ENCODE measurements at regions not wholly inside any gene's neighbourhood (a gene's known extent, or its start where the extent isn't known, plus 50 kb on each side); places are given as distances from the start of the nearest gene placed in this dataset.

GRCh38 chr19:28046932-28047331, 1166.0 kb downstream of the UQCRFS1 start:
- RAD21 ChIA-PET (ENCODE audit: unreplicated experiment) = no interaction called here
- no peak for ATAC-seq
- no peak overlapping the region for H3K27ac ChIP-seq (ENCODE audit: control insufficient read depth, insufficient read depth)
- TF ChIP-seq ZNF384 (IDR thresholded peaks at IDR 0.05; ENCODE audit: borderline replicate concordance, low read depth, low read length) (no peak), ZZZ3 (IDR thresholded peaks at IDR 0.05; ENCODE audit: control insufficient read depth, insufficient read length, low read depth) (no peak), TAF1 (IDR thresholded peaks at IDR 0.05; ENCODE audit: borderline replicate concordance, low read depth, low read length) (no peak), SUPT20H (IDR thresholded peaks at IDR 0.05; ENCODE audit: borderline replicate concordance, control insufficient read depth, low read depth, low read length) (no peak), FOXK2 (IDR thresholded peaks at IDR 0.05) (no peak), POU2F2 (IDR thresholded peaks at IDR 0.05; ENCODE audit: borderline replicate concordance, low read depth, low read length) (no peak), CBFB (IDR thresholded peaks at IDR 0.05; ENCODE audit: low read depth) (no peak), ASH2L (IDR thresholded peaks at IDR 0.05; ENCODE audit: borderline replicate concordance, low read depth) (no peak), SIX5 (IDR thresholded peaks at IDR 0.05; ENCODE audit: low read depth, low read length, severe bottlenecking) (no peak)
- TF ChIP-seq, protein P1, sequence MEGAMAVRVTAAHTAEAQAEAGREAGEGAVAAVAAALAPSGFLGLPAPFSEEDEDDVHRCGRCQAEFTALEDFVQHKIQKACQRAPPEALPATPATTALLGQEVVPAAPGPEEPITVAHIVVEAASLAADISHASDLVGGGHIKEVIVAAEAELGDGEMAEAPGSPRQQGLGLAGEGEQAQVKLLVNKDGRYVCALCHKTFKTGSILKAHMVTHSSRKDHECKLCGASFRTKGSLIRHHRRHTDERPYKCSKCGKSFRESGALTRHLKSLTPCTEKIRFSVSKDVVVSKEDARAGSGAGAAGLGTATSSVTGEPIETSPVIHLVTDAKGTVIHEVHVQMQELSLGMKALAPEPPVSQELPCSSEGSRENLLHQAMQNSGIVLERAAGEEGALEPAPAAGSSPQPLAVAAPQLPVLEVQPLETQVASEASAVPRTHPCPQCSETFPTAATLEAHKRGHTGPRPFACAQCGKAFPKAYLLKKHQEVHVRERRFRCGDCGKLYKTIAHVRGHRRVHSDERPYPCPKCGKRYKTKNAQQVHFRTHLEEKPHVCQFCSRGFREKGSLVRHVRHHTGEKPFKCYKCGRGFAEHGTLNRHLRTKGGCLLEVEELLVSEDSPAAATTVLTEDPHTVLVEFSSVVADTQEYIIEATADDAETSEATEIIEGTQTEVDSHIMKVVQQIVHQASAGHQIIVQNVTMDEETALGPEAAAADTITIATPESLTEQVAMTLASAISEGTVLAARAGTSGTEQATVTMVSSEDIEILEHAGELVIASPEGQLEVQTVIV (IDR thresholded peaks at IDR 0.05; ENCODE audit: borderline replicate concordance, partially characterized antibody) = no peak
- TF ChIP-seq, protein P2, sequence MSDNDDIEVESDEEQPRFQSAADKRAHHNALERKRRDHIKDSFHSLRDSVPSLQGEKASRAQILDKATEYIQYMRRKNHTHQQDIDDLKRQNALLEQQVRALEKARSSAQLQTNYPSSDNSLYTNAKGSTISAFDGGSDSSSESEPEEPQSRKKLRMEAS (IDR thresholded peaks at IDR 0.05; ENCODE audit: low read depth, low read length) = no peak
- SMC1A ChIA-PET (ENCODE audit: uncharacterized antibody, unreplicated experiment) = interaction anchor here (1.0 kb wide), 1 partner anchor 8 kb away, joined by 3 read pairs; no protein-coding TSS in a partner anchor
- no peak overlapping the region for H3K9ac ChIP-seq (ENCODE audit: control insufficient read depth, insufficient read depth, low read length)
- no peaks in the 10 kb centered on the region; the same call in 2 of the 3 replicates for H3K9me3 ChIP-seq (replicated peaks; ENCODE audit: control insufficient read depth, insufficient read depth, low read length)
- no TSS peak for BruUV-seq (replicated peaks)
- DNase-seq (ENCODE audit: low read depth, low spot score) = no peak
- H3K79me2 ChIP-seq (ENCODE audit: control insufficient read depth, insufficient read depth, low read length) = no peaks in the 10 kb centered on the region
- H4K20me1 ChIP-seq (ENCODE audit: control insufficient read depth, insufficient read depth) = no peaks in the 10 kb centered on the region
- no peaks in the 10 kb centered on the region for H3K36me3 ChIP-seq (ENCODE audit: control insufficient read depth in 2 of 2, insufficient read depth in 2 of 2, low read length in 1 of 2)
- in situ Hi-C loops (cut with MboI) = no loop called here
- no peak overlapping the region for H3K4me3 ChIP-seq
- POLR2A ChIA-PET = interaction anchor here (1.5 kb wide), 1 partner anchor 18 kb away, joined by 4 read pairs; no protein-coding TSS in a partner anchor
- intact Hi-C loops (cut with micrococcal nuclease; ENCODE audit: unreplicated experiment) = no loop called here
- 0% methylated on average over 1 of the region's 1 CpG for WGBS (ENCODE audit: insufficient coverage, insufficient replicate concordance, low lambda C conversion rate, missing lambda C conversion rate)
- no peak overlapping the region for H3K4me2 ChIP-seq (ENCODE audit: control insufficient read depth, insufficient read depth)
- no peaks in the 10 kb centered on the region for H3K27me3 ChIP-seq (replicated peaks in 1 of 2; ENCODE audit: control insufficient read depth in 2 of 2, insufficient read depth in 2 of 2, low read length in 1 of 2)
- FAIRE-seq = no peak
- CTCF ChIA-PET = no interaction called here
- H2AFZ ChIP-seq (ENCODE audit: control insufficient read depth, low read depth, low read length) = no peak overlapping the region
- no peaks in the 10 kb centered on the region for H3K4me1 ChIP-seq (ENCODE audit: control insufficient read depth, insufficient read depth, low read length)
